OCI-LY7 (cell line): ENCODE measurements at regions not wholly inside any gene's neighbourhood (a gene's known extent, or its start where the extent isn't known, plus 50 kb on each side); places are given as distances from the start of the nearest gene placed in this dataset.

Source experiments
- BruUV-seq: library from RNA; stranded (reverse); fragments of 400-500 nt; replicated peaks from 2 replicates; lab custom pipeline; 2021; lab: Mats Ljungman, UMichigan
- CTCF ChIA-PET: fragments of 300-600 bp; sonication (Branson Sonifier 250); formaldehyde crosslinking; loops from one replicate; lab custom pipeline; 2022; ENCODE audit warnings: antibody characterized with exemption; ENCODE audit not compliant: unreplicated experiment; lab: Charles Lee
- POLR2A ChIA-PET: fragments of 300-600 bp; sonication (Branson Sonifier 250); formaldehyde crosslinking; loops from one replicate; lab custom pipeline; 2022; ENCODE audit warnings: antibody characterized with exemption; lab: Charles Lee
- DNase-seq: peaks from one replicate; pipeline ENCODE4 v3.0.0-alpha.2; 2015; ENCODE audit warnings: low spot score
- H2AFZ ChIP-seq: fragments of 200-600 bp; sonication (generic), shearing (Covaris generic); 2 replicates; pipeline ENCODE4 v1.6.1; 2014; ENCODE audit warnings: mild to moderate bottlenecking, antibody characterized with exemption, low read length, moderate library complexity
- H3K27ac ChIP-seq: fragments of 200-600 bp; sonication (generic); 2 replicates; pipeline ENCODE4 v1.5.1; 2014; ENCODE audit warnings: mixed run types, low read depth, mild to moderate bottlenecking, moderate library complexity, low read length, inconsistent platforms; ENCODE audit not compliant: poor library complexity, severe bottlenecking
- H3K36me3 ChIP-seq: fragments of 200-600 bp; sonication (generic); 2 replicates; pipeline ENCODE4 v1.6.1; 2014; ENCODE audit warnings: mild to moderate bottlenecking, antibody characterized with exemption, low read length, moderate library complexity, mixed read lengths; ENCODE audit not compliant: insufficient read depth
- H3K4me1 ChIP-seq: fragments of 200-600 bp; sonication (generic); 2 replicates; pipeline ENCODE4 v1.5.1; 2014; ENCODE audit warnings: mild to moderate bottlenecking, low read length; ENCODE audit not compliant: insufficient read depth, poor library complexity, severe bottlenecking
- H3K4me2 ChIP-seq: fragments of 200-600 bp; sonication (generic); 2 replicates; pipeline ENCODE4 v1.6.1; 2014; ENCODE audit warnings: mild to moderate bottlenecking, low read length
- H3K4me3 ChIP-seq: fragments of 200-600 bp; sonication (generic); 2 replicates; pipeline ENCODE4 v1.5.1; 2014; ENCODE audit warnings: mild to moderate bottlenecking, low read depth, low read length; ENCODE audit not compliant: poor library complexity, severe bottlenecking
- H3K79me2 ChIP-seq: fragments of 200-600 bp; sonication (generic); 2 replicates; pipeline ENCODE4 v1.6.1; 2016; ENCODE audit warnings: low read depth, mild to moderate bottlenecking, low read length, moderate library complexity, mixed read lengths; ENCODE audit not compliant: insufficient read depth
- H3K9me2 ChIP-seq: fragments of 200-600 bp; sonication (generic); 2 replicates; pipeline ENCODE4 v1.6.1; 2016; ENCODE audit warnings: mild to moderate bottlenecking, low read length, mixed read lengths; ENCODE audit not compliant: insufficient read depth
- H3K9me3 ChIP-seq: fragments of 200-600 bp; sonication (generic); 2 replicates; pipeline ENCODE4 v1.6.1; 2014; ENCODE audit warnings: mild to moderate bottlenecking, mixed run types, low read length, mixed read lengths
- H4K20me1 ChIP-seq: fragments of 200-600 bp; sonication (generic); 2 replicates; pipeline ENCODE4 v1.6.1; 2014; ENCODE audit warnings: mild to moderate bottlenecking, antibody characterized with exemption, low read length, moderate library complexity, mixed read lengths; ENCODE audit not compliant: insufficient read depth
- EZH2phosphoT487 ChIP-seq: fragments of 200-600 bp; sonication (generic); IDR thresholded peaks from 2 replicates; pipeline ENCODE4 v1.6.1; 2018; ENCODE audit warnings: low read depth, borderline replicate concordance, mild to moderate bottlenecking, mixed run types, antibody characterized with exemption, low read length, moderate library complexity, mixed read lengths
- intact Hi-C: fragments of 100-400 bp; cut with micrococcal nuclease; formaldehyde crosslinking; loops from one replicate; pipeline ENCODE4 v1.10.0; 2022; ENCODE audit not compliant: unreplicated experiment
- TF ChIP-seq, protein P1 (sequence below): fragments of 200-600 bp; sonication (generic); conservative IDR thresholded peaks from 2 replicates; pipeline ENCODE4 v1.5.1; 2014; ENCODE audit warnings: mild to moderate bottlenecking, antibody characterized with exemption, low read length, moderate library complexity, mixed read lengths

DNA sequence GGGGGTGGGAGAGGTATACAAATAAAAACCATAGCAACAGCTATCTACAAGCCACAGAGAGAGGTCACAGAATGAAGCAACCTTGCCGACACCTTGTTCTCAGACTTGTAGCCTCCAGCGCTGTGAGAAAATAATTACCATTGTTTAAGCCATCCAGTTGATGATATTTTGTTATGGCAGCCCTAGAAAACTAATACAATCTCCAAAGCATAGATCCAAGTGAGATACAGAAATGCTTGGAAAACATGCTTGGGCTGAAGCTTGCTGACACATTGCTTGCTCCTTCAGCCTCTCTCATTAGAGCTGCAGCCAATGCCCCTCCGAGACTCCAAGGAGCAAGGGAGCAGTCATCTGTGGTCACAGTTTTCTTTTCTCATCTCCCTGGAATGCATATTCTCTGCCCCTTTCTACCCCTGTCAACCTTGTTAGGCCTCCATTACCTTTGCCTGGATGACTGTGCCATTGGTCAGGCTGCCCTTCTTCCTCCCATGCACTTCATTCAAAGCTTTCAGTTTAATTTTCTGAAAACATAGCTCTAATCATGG lies 401.4 kb upstream of the KLF4 start:
- Histone ChIP-seq H3K79me2 (no peaks in the 10 kb centered on the region), H3K36me3 (no peaks in the 10 kb centered on the region), H3K27ac (no peak overlapping the region), H3K4me3 (no peak overlapping the region), H2AFZ (no peak overlapping the region), H3K4me2 (no peak overlapping the region), H3K9me3 (no peaks in the 10 kb centered on the region), H3K9me2 (no peaks in the 10 kb centered on the region), H4K20me1 (no peaks in the 10 kb centered on the region), H3K4me1 (no peaks in the 10 kb centered on the region)
- TF ChIP-seq, protein P1, sequence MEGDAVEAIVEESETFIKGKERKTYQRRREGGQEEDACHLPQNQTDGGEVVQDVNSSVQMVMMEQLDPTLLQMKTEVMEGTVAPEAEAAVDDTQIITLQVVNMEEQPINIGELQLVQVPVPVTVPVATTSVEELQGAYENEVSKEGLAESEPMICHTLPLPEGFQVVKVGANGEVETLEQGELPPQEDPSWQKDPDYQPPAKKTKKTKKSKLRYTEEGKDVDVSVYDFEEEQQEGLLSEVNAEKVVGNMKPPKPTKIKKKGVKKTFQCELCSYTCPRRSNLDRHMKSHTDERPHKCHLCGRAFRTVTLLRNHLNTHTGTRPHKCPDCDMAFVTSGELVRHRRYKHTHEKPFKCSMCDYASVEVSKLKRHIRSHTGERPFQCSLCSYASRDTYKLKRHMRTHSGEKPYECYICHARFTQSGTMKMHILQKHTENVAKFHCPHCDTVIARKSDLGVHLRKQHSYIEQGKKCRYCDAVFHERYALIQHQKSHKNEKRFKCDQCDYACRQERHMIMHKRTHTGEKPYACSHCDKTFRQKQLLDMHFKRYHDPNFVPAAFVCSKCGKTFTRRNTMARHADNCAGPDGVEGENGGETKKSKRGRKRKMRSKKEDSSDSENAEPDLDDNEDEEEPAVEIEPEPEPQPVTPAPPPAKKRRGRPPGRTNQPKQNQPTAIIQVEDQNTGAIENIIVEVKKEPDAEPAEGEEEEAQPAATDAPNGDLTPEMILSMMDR: no peak
- TF ChIP-seq EZH2phosphoT487: no peak
- CTCF ChIA-PET: no interaction called here
- DNase-seq: no peak
- intact Hi-C loops: no loop called here
- POLR2A ChIA-PET: no interaction called here
- BruUV-seq: no TSS peak

DNA sequence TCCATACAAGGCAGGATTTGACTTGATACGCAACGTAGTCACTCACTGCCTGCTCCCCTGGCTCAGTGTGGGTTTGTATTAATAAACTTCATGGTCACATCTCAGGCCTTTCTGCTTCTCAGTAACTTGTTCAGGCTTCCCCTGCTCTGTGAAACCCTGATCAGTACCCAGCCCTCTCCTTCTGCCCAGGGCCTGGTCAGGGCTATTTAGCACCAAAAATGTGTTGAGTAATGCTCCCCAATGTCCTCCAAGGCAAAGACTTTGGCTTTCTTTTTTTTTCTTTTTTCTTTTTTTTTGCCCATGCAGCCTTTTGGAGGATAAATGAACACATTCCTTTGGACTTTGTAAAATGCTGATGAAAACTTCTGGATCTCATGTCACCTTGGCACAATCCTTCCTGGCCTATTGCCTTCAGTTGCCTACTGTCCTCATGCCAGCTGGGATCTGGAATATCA lies 399.2 kb upstream of the KLF4 start:
- ChIA-PET CTCF (no interaction called here), POLR2A (no interaction called here)
- TF ChIP-seq, protein P1: no peak
- TF ChIP-seq EZH2phosphoT487: no peak

GRCh38 chr9:107886826-107887225 lies 397.3 kb upstream of the KLF4 start:
- ChIA-PET CTCF (no interaction called here), POLR2A (interaction anchor here (0.6 kb wide), 1 partner anchor 12 kb away, joined by 3 read pairs; no protein-coding TSS in a partner anchor)
- Histone ChIP-seq H4K20me1 (no peaks in the 10 kb centered on the region), H2AFZ (no peak overlapping the region), H3K27ac (no peak overlapping the region), H3K9me3 (no peaks in the 10 kb centered on the region), H3K79me2 (no peaks in the 10 kb centered on the region), H3K9me2 (no peaks in the 10 kb centered on the region), H3K36me3 (no peaks in the 10 kb centered on the region), H3K4me3 (no peak overlapping the region), H3K4me2 (no peak overlapping the region), H3K4me1 (no peaks in the 10 kb centered on the region)
- TF ChIP-seq EZH2phosphoT487: no peak
- TF ChIP-seq, protein P1: no peak
- intact Hi-C loops: no loop called here
- BruUV-seq: no TSS peak
- DNase-seq: no peak

More for the DNA sequence above, 399.2 kb upstream of the KLF4 start:
- no peak overlapping the region for H3K27ac ChIP-seq
- intact Hi-C loops: no loop called here
- BruUV-seq: no TSS peak
- H3K4me3 ChIP-seq: no peak overlapping the region
- no peak for DNase-seq
- H3K9me2 ChIP-seq: no peaks in the 10 kb centered on the region
- H2AFZ ChIP-seq: no peak overlapping the region
- no peak overlapping the region for H3K4me2 ChIP-seq
- no peaks in the 10 kb centered on the region for H3K4me1 ChIP-seq
- no peaks in the 10 kb centered on the region for H3K36me3 ChIP-seq
- H3K9me3 ChIP-seq: no peaks in the 10 kb centered on the region
- H4K20me1 ChIP-seq: no peaks in the 10 kb centered on the region
- no peaks in the 10 kb centered on the region for H3K79me2 ChIP-seq
